Osteoblast (primary cell): ENCODE measurements at regions not wholly inside any gene's neighbourhood (a gene's known extent, or its start where the extent isn't known, plus 50 kb on each side); places are given as distances from the start of the nearest gene placed in this dataset.
"Not testable (repeated sequence)": the region's sequence is repeated elsewhere in the genome, so short reads cannot be mapped to it uniquely, and the experiment has no call there.

Experiments used
- DNase-seq: peaks from one replicate; pipeline ENCODE4 v3.0.0; 2011; ENCODE audit warnings: low spot score, mixed read lengths; ENCODE audit not compliant: insufficient read length; ENCODE audit errors: missing footprints
- H2AFZ ChIP-seq: 2 replicates; pipeline ENCODE4 v1.6.0; 2011; ENCODE audit warnings: mild to moderate bottlenecking, low read length
- H3K27ac ChIP-seq: 2 replicates; pipeline ENCODE4 v1.5.1; 2011; ENCODE audit warnings: mild to moderate bottlenecking, low read depth, low read length, moderate library complexity
- H3K27me3 ChIP-seq: 2 replicates; pipeline ENCODE4 v1.6.0; 2012; ENCODE audit warnings: mild to moderate bottlenecking, control low read depth, inconsistent platforms, low read length, moderate library complexity; ENCODE audit not compliant: insufficient read depth
- H3K36me3 ChIP-seq: 2 replicates; pipeline ENCODE4 v1.5.1; 2011; ENCODE audit warnings: mild to moderate bottlenecking, low read length, control low read depth, moderate library complexity; ENCODE audit not compliant: insufficient read depth
- H3K4me1 ChIP-seq: 2 replicates; pipeline ENCODE4 v1.5.1; 2011; ENCODE audit warnings: mild to moderate bottlenecking, low read length, control low read depth, moderate library complexity; ENCODE audit not compliant: insufficient read depth
- H3K4me2 ChIP-seq: 2 replicates; pipeline ENCODE4 v1.6.0; 2011; ENCODE audit warnings: mild to moderate bottlenecking, low read length; ENCODE audit not compliant: insufficient read depth
- H3K4me3 ChIP-seq: fragments of 200-600 bp; sonication (generic); 3 replicates; pipeline ENCODE4 v1.5.1; 2012; ENCODE audit warnings: mild to moderate bottlenecking, low read length, inconsistent platforms; ENCODE audit not compliant: insufficient read depth
- H3K79me2 ChIP-seq: 2 replicates; pipeline ENCODE4 v1.6.0; 2012; ENCODE audit warnings: mild to moderate bottlenecking, low read length, control low read depth, inconsistent platforms; ENCODE audit not compliant: insufficient read depth
- H3K9me3 ChIP-seq: 2 replicates; pipeline ENCODE4 v1.5.1; 2011; ENCODE audit warnings: low read depth, low read length, control low read depth
- H4K20me1 ChIP-seq: 2 replicates; pipeline ENCODE4 v1.6.0; 2012; ENCODE audit warnings: mild to moderate bottlenecking, low read length, control low read depth; ENCODE audit not compliant: insufficient read depth
- CTCF ChIP-seq: IDR thresholded peaks from 2 replicates; pipeline ENCODE4 v1.5.1; 2011; ENCODE audit warnings: mild to moderate bottlenecking, low read depth, low read length, moderate library complexity; ENCODE audit errors: extremely low read depth

DNA sequence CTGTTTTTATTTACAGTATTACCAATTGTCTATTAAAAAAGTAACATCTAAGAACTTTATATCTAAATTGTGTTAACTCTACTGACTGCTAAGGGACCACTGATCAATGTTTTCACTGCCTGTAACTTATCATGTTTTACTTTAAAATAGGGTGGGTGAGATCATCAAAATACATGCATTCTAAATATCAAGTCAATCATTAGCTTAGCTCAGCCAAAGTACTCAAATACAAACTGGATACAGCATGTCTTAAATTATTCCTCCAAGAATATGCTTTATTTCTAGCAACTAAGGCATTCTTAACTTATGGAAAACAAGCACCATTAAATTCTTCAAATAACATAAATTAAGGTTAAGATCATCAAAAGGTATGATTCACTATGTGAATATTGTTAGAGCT lies 638.7 kb upstream of the RGS18 start:
- Histone ChIP-seq H3K27ac (no peak overlapping the region), H4K20me1 (no peaks in the 10 kb centered on the region), H3K79me2 (no peaks in the 10 kb centered on the region), H3K4me3 (no peak overlapping the region), H3K4me1 (no peaks in the 10 kb centered on the region), H3K27me3 (no peaks in the 10 kb centered on the region), H2AFZ (no peak overlapping the region), H3K4me2 (no peak overlapping the region), H3K9me3 (no peaks in the 10 kb centered on the region), H3K36me3 (no peaks in the 10 kb centered on the region)
- no peak for TF ChIP-seq CTCF
- DNase-seq, result no peak

- H3K9me3 ChIP-seq, result no peaks in the 10 kb centered on the region
- H3K4me2 ChIP-seq, result no peak overlapping the region
- no peak for DNase-seq
- no peaks in the 10 kb centered on the region for H3K27me3 ChIP-seq
- no peak overlapping the region for H3K4me3 ChIP-seq
- H3K36me3 ChIP-seq, result no peaks in the 10 kb centered on the region
- no peak overlapping the region for H3K27ac ChIP-seq
- H2AFZ ChIP-seq, result no peak overlapping the region
- no peak for TF ChIP-seq CTCF
- no peaks in the 10 kb centered on the region for H3K4me1 ChIP-seq
- H4K20me1 ChIP-seq, result no peaks in the 10 kb centered on the region
- H3K79me2 ChIP-seq, result no peaks in the 10 kb centered on the region
Measured at GRCh38 chr1:191520345-191520744, 637.9 kb upstream of the RGS18 start.

DNA sequence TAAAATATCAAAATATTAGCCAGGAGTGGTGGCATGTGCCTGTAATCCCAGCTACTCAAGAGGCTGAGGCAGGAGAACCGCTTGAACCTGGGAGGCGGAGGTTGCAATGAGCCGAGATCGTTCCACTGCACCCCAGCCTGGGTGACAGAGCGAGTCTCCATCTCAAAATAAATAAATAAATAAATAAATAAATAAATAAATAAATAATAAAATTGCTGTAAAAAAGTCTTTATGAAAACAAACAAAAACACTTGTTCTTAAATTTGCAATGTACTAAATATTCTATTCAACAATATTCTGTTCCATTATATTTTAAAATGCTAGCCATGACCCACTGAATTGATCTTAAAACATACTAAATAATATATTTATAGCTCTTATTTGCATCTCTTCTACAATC lies 632.3 kb upstream of the RGS18 start:
- not testable (repeated sequence) for H3K27me3 ChIP-seq, H3K4me2 ChIP-seq, H3K9me3 ChIP-seq, H3K4me1 ChIP-seq, H3K4me3 ChIP-seq, H4K20me1 ChIP-seq, H2AFZ ChIP-seq, H3K79me2 ChIP-seq, H3K36me3 ChIP-seq, DNase-seq, H3K27ac ChIP-seq

GRCh38 chr1:191528275-191528674 lies 630.0 kb upstream of the RGS18 start:
- Histone ChIP-seq H3K27me3 (no peaks in the 10 kb centered on the region), H3K79me2 (no peaks in the 10 kb centered on the region), H3K27ac (no peak overlapping the region), H3K4me3 (no peak overlapping the region), H3K9me3 (peaks cover 2% of the 10 kb centered on the region), H3K4me1 (no peaks in the 10 kb centered on the region), H3K36me3 (no peaks in the 10 kb centered on the region), H3K4me2 (no peak overlapping the region), H2AFZ (no peak overlapping the region), H4K20me1 (no peaks in the 10 kb centered on the region)
- DNase-seq, result no peak
- TF ChIP-seq CTCF, result no peak

DNA sequence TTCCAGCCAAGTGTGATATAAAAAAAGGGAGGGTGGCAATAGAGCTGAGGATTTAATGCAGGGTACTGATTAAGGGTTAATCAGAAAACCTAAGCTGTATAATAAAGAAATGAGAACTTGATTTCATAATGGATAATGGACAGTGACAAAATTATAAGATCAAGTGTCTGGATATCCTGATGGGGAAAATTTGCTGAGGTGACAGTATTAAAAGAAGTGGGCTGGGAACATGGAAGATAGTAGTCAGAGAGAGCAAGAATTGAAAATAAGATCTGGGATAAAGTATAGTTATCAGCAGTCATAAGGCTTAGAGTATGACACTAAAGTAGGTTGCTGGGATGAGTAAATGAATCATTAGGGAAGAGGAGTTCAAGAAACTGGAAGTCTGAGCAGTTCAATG lies 627.3 kb upstream of the RGS18 start:
- Histone ChIP-seq H2AFZ (no peak overlapping the region), H3K27me3 (no peaks in the 10 kb centered on the region), H3K4me1 (no peaks in the 10 kb centered on the region), H4K20me1 (no peaks in the 10 kb centered on the region), H3K79me2 (no peaks in the 10 kb centered on the region), H3K4me3 (no peak overlapping the region), H3K36me3 (no peaks in the 10 kb centered on the region), H3K4me2 (no peak overlapping the region), H3K27ac (no peak overlapping the region), H3K9me3 (peaks cover 5% of the 10 kb centered on the region)
- DNase-seq, result no peak
- TF ChIP-seq CTCF, result no peak
